HCT116 (cell line): ENCODE measurements at regions not wholly inside any gene's neighbourhood (a gene's known extent, or its start where the extent isn't known, plus 50 kb on each side); places are given as distances from the start of the nearest gene placed in this dataset.

Experiments
- ATAC-seq: fragments of 200-7000 bp; cut with Tn5 transposase; 2 replicates; pipeline ENCODE4 v1.9.1; 2020; ENCODE audit warnings: mild to moderate bottlenecking, moderate library complexity
- BruUV-seq: library from RNA; stranded (reverse); fragments of 400-500 nt; replicated peaks from 2 replicates; lab custom pipeline; 2021; lab: Mats Ljungman, UMichigan
- CTCF ChIA-PET: fragments of 300-600 bp; sonication (Branson Sonifier 250); formaldehyde crosslinking; loops from one replicate; lab custom pipeline; 2021; ENCODE audit warnings: antibody characterized with exemption; lab: Charles Lee
- POLR2A ChIA-PET: fragments of 300-600, 350-600 bp; sonication (Branson Sonifier 250); formaldehyde crosslinking; loops from one replicate; lab custom pipeline; 2021; ENCODE audit warnings: antibody characterized with exemption; lab: Charles Lee
- RAD21 ChIA-PET, 2 experiments: fragments of 300-600 bp; sonication (Branson Sonifier 250); formaldehyde crosslinking; loops; one replicate each; lab custom pipeline; 2023; ENCODE audit warnings: low total read pairs in 2 of 2; ENCODE audit not compliant: uncharacterized antibody in 2 of 2, unreplicated experiment in 2 of 2, low non-redundant PET in 1 of 2; lab: Charles Lee
- DNase-seq: peaks from one replicate; pipeline ENCODE4 v3.0.0-alpha.2; 2010; ENCODE audit warnings: low read depth, low spot score
- H2AFZ ChIP-seq: fragments of 200-600 bp; shearing (Covaris generic), sonication (generic); 2 replicates; pipeline ENCODE4 v1.6.1; 2017; ENCODE audit warnings: low read depth, mixed run types, mixed read lengths, antibody characterized with exemption, low read length; ENCODE audit not compliant: poor library complexity, severe bottlenecking
- H3K27ac ChIP-seq: 2 replicates; pipeline ENCODE4 v1.5.1; 2012; ENCODE audit warnings: low read depth, low read length
- H3K27me3 ChIP-seq: fragments of 200-600 bp; sonication (generic); 2 replicates; pipeline ENCODE4 v1.6.1; 2016; ENCODE audit warnings: mixed run types, low read length, mixed read lengths; ENCODE audit not compliant: insufficient read depth
- H3K36me3 ChIP-seq, 2 experiments: fragments of 200-500 bp in 1 of 2; fragments of 200-600 bp in 1 of 2; sonication (Bioruptor generic) in 1 of 2; sonication (generic) in 1 of 2; 2 replicates each; pipeline versions ENCODE4 v1.5.1 to v1.6.1; 2014 to 2016; ENCODE audit warnings: low read length in 2 of 2, inconsistent platforms in 1 of 2, mixed read lengths in 1 of 2, mixed run types in 1 of 2; ENCODE audit not compliant: insufficient read depth in 2 of 2, control insufficient read depth in 1 of 2
- H3K4me1 ChIP-seq, 2 experiments: fragments of 200-600 bp in 1 of 2; sonication (generic) in 1 of 2; 2 replicates each; pipeline versions ENCODE4 v1.5.1 to v1.6.1; 2012 to 2017; ENCODE audit warnings: low read length in 2 of 2, inconsistent platforms in 1 of 2, mild to moderate bottlenecking in 1 of 2, mixed read lengths in 1 of 2, mixed run types in 1 of 2, moderate library complexity in 1 of 2; ENCODE audit not compliant: insufficient read depth in 2 of 2, control insufficient read depth in 1 of 2
- H3K4me2 ChIP-seq: fragments of 200-600 bp; sonication (generic); 2 replicates; pipeline ENCODE4 v1.6.1; 2017; ENCODE audit warnings: mixed run types, low read length, mixed read lengths
- H3K4me3 ChIP-seq, 2 experiments: fragments of 200-600 bp in 1 of 2; sonication (generic) in 1 of 2; replicated peaks in 1 of 2; 2 replicates each; pipeline ENCODE4 v1.5.1; 2011 to 2016; ENCODE audit warnings: low read length in 2 of 2, control low read depth in 1 of 2, low read depth in 1 of 2, mild to moderate bottlenecking in 1 of 2, mixed read lengths in 1 of 2, mixed run types in 1 of 2
- H3K79me2 ChIP-seq: fragments of 200-600 bp; sonication (generic); 2 replicates; pipeline ENCODE4 v1.6.1; 2017; ENCODE audit warnings: mild to moderate bottlenecking, mixed run types, low read length, moderate library complexity, mixed read lengths; ENCODE audit not compliant: insufficient read depth
- H3K9ac ChIP-seq: fragments of 200-600 bp; sonication (generic); 2 replicates; pipeline ENCODE4 v1.6.1; 2016; ENCODE audit warnings: low read length, mixed read lengths
- H3K9me2 ChIP-seq: fragments of 200-600 bp; sonication (generic), shearing (Covaris generic); 2 replicates; pipeline ENCODE4 v1.6.1; 2017; ENCODE audit warnings: mixed run types, mild to moderate bottlenecking, moderate library complexity; ENCODE audit not compliant: insufficient read depth
- H3K9me3 ChIP-seq, 2 experiments: fragments of 200-500 bp in 1 of 2; fragments of 200-600 bp in 1 of 2; sonication (Bioruptor generic) in 1 of 2; sonication (generic) in 1 of 2; 2 replicates each; pipeline ENCODE4 v1.6.1; 2014 to 2017; ENCODE audit warnings: low read length in 2 of 2, mixed read lengths in 2 of 2, inconsistent platforms in 1 of 2, low read depth in 1 of 2, mild to moderate bottlenecking in 1 of 2, mixed run types in 1 of 2, moderate library complexity in 1 of 2; ENCODE audit not compliant: control insufficient read depth in 1 of 2, insufficient read depth in 1 of 2
- H4K20me1 ChIP-seq: fragments of 200-600 bp; sonication (generic), shearing (Covaris generic); 2 replicates; pipeline ENCODE4 v1.6.1; 2017; ENCODE audit warnings: mixed run types, mild to moderate bottlenecking, moderate library complexity; ENCODE audit not compliant: insufficient read depth
- CBX3 ChIP-seq: IDR thresholded peaks from 2 replicates; pipeline ENCODE4 v1.6.1; 2012; ENCODE audit warnings: low read depth
- EZH2 ChIP-seq: fragments of 200-600 bp; sonication (generic); IDR thresholded peaks from 2 replicates; pipeline ENCODE4 v1.6.1; 2017; ENCODE audit warnings: antibody characterized with exemption, mixed run types
- EZH2phosphoT487 ChIP-seq: fragments of 200-600 bp; IDR thresholded peaks from 2 replicates; pipeline ENCODE4 v1.6.1; 2018; ENCODE audit warnings: antibody characterized with exemption, borderline replicate concordance
- FOSL1 ChIP-seq: IDR thresholded peaks from 2 replicates; pipeline ENCODE4 v1.6.1; 2012; ENCODE audit warnings: low read depth
- POLR2A ChIP-seq: IDR thresholded peaks from 2 replicates; pipeline ENCODE4 v1.7.0; 2011; ENCODE audit warnings: borderline replicate concordance; ENCODE audit not compliant: insufficient read depth, insufficient read length; ENCODE audit errors: extremely low read depth
- POLR2AphosphoS5 ChIP-seq: IDR thresholded peaks from 2 replicates; pipeline ENCODE4 v1.6.1; 2011; ENCODE audit warnings: mild to moderate bottlenecking, low read depth, low read length, moderate library complexity
- SP1 ChIP-seq: IDR thresholded peaks from 2 replicates; pipeline ENCODE4 v1.6.1; 2012; ENCODE audit warnings: low read depth
- TCF7L2 ChIP-seq: IDR thresholded peaks from 2 replicates; pipeline ENCODE4 v1.7.0; 2011; ENCODE audit warnings: borderline replicate concordance, inconsistent platforms; ENCODE audit not compliant: insufficient read depth, insufficient read length; ENCODE audit errors: extremely low read depth
- YY1 ChIP-seq: IDR thresholded peaks from 2 replicates; pipeline ENCODE4 v1.6.1; 2011; ENCODE audit warnings: low read length, low read depth, moderate library complexity, mild to moderate bottlenecking; ENCODE audit not compliant: insufficient replicate concordance; ENCODE audit errors: extremely low read depth
- ZFX ChIP-seq: fragments of 450-650 bp; IDR thresholded peaks from 2 replicates; pipeline ENCODE4 v1.6.1; 2017
- intact Hi-C: fragments of 100-400 bp; cut with micrococcal nuclease; formaldehyde crosslinking; loops from 2 replicates; pipeline ENCODE4 v1.10.0; 2022
- TF ChIP-seq, protein P1 (sequence below): IDR thresholded peaks from 2 replicates; pipeline ENCODE4 v1.6.1; 2012
- TF ChIP-seq, protein P2 (sequence below): IDR thresholded peaks from 2 replicates; pipeline ENCODE4 v1.6.1; 2012

DNA sequence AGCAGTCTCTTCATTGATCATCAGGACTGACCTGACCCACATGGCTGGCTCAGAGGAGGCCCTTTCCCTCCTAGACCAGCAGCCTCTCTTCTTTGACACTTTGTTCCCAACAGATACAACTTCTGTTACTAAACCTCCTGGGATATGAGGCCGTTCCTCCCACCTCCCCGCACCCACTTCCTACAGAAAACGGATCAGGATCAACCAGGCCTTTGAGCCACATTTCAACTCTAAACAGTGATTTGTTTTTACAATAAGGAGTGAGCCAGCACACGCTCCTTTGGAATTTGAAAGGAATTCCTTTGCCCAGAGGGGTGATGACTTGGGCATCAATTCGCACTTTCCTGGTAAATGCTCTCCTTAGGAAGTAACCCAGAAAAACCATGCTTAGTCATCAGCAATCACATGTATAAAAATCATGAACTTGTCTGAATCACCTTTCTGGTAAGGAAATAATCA is 180.4 kb downstream of the FAM124B start:
- no peaks in the 10 kb centered on the region for H3K9me2 ChIP-seq
- intact Hi-C loops: no loop called here
- ChIA-PET RAD21 (no interaction called here), CTCF (no interaction called here)
- DNase-seq: no peak
- H2AFZ ChIP-seq: peak overlapping the region; percentile 45
- H3K27me3 ChIP-seq: no peaks in the 10 kb centered on the region
- H3K4me1 ChIP-seq: peaks cover 0 to 23% of the 10 kb centered on the region in 2 experiments; a peak in 2 of 4 replicates
- no peaks in the 10 kb centered on the region for H4K20me1 ChIP-seq
- H3K9me3 ChIP-seq: no peaks in the 10 kb centered on the region
- no peaks in the 10 kb centered on the region for H3K36me3 ChIP-seq
- no peak for TF ChIP-seq EZH2
- no peak for TF ChIP-seq YY1
- no peak for TF ChIP-seq POLR2A
- TF ChIP-seq ZFX: no peak
- TF ChIP-seq, protein P1, sequence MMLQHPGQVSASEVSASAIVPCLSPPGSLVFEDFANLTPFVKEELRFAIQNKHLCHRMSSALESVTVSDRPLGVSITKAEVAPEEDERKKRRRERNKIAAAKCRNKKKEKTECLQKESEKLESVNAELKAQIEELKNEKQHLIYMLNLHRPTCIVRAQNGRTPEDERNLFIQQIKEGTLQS: no peak
- no peak for TF ChIP-seq CBX3
- no peak for TF ChIP-seq EZH2phosphoT487
- TF ChIP-seq POLR2AphosphoS5: no peak
- TF ChIP-seq, protein P2, sequence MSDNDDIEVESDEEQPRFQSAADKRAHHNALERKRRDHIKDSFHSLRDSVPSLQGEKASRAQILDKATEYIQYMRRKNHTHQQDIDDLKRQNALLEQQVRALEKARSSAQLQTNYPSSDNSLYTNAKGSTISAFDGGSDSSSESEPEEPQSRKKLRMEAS: peak; percentile 28; the same call in 1 of the 2 replicates
- no peak for TF ChIP-seq TCF7L2
- peak; percentile 20; the same call in 1 of the 2 replicates for TF ChIP-seq SP1
- peak; percentile 40; the same call in 1 of the 2 replicates for TF ChIP-seq FOSL1
- TF ChIP-seq, all 23 proteins: peak for 3
- no peak overlapping the region for H3K4me3 ChIP-seq
- H3K4me2 ChIP-seq: peak overlapping the region; percentile 23
- ATAC-seq: no peak; the same call in 1 of the 2 replicates
- BruUV-seq: no TSS peak
- POLR2A ChIA-PET: no interaction called here
- no peak overlapping the region for H3K27ac ChIP-seq
- H3K9ac ChIP-seq: no peak overlapping the region
- no peaks in the 10 kb centered on the region for H3K79me2 ChIP-seq
